Loucy (cell line): ENCODE measurements at regions not wholly inside any gene's neighbourhood (a gene's known extent, or its start where the extent isn't known, plus 50 kb on each side); places are given as distances from the start of the nearest gene placed in this dataset.

Experiments
- H2AFZ ChIP-seq: fragments of 200-600 bp; sonication (generic); 2 replicates; pipeline ENCODE4 v1.6.0; 2016; ENCODE audit warnings: antibody characterized with exemption, mild to moderate bottlenecking, low read length, moderate library complexity
- H3F3A ChIP-seq: fragments of 200-600 bp; 2 replicates; pipeline ENCODE4 v1.6.0; 2016; ENCODE audit warnings: antibody characterized with exemption, low read depth, mild to moderate bottlenecking
- H3K27me3 ChIP-seq: fragments of 200-600 bp; sonication (generic); 2 replicates; pipeline ENCODE4 v1.6.1; 2014; ENCODE audit warnings: low read length, mild to moderate bottlenecking; ENCODE audit not compliant: insufficient read depth, poor library complexity, severe bottlenecking
- H3K36me3 ChIP-seq: fragments of 200-600 bp; sonication (generic); 2 replicates; pipeline ENCODE4 v1.6.1; 2016; ENCODE audit warnings: low read length; ENCODE audit not compliant: insufficient read depth
- H3K4me1 ChIP-seq: fragments of 200-600 bp; sonication (generic); 2 replicates; pipeline ENCODE4 v1.5.1; 2014; ENCODE audit warnings: low read length, mild to moderate bottlenecking; ENCODE audit not compliant: insufficient read depth, poor library complexity, severe bottlenecking
- H3K4me2 ChIP-seq: fragments of 200-600 bp; sonication (generic); 2 replicates; pipeline ENCODE4 v1.6.0; 2014; ENCODE audit warnings: antibody characterized with exemption, low read length, low read depth, mild to moderate bottlenecking; ENCODE audit not compliant: poor library complexity, severe bottlenecking
- H3K4me3 ChIP-seq: fragments of 200-600 bp; sonication (generic); 2 replicates; pipeline ENCODE4 v1.5.1; 2014; ENCODE audit warnings: low read length, mild to moderate bottlenecking, mixed read lengths; ENCODE audit not compliant: poor library complexity, severe bottlenecking
- H3K79me2 ChIP-seq: fragments of 200-600 bp; sonication (generic); 2 replicates; pipeline ENCODE4 v1.6.1; 2014; ENCODE audit warnings: low read length; ENCODE audit not compliant: insufficient read depth
- H3K9ac ChIP-seq: fragments of 200-600 bp; sonication (generic); 2 replicates; pipeline ENCODE4 v1.6.0; 2014; ENCODE audit warnings: mild to moderate bottlenecking, low read depth, low read length, moderate library complexity; ENCODE audit not compliant: poor library complexity, severe bottlenecking
- H3K9me2 ChIP-seq: fragments of 200-600 bp; sonication (generic); replicated peaks from 2 replicates; pipeline ENCODE4 v1.6.1; 2016; ENCODE audit warnings: low read depth, low read length, mixed read lengths
- H3K9me3 ChIP-seq: fragments of 200-600 bp; sonication (generic); 2 replicates; pipeline ENCODE4 v1.6.1; 2014; ENCODE audit warnings: mild to moderate bottlenecking, antibody characterized with exemption, low read length, low read depth; ENCODE audit not compliant: insufficient read depth
- H4K20me1 ChIP-seq: fragments of 200-600 bp; sonication (generic); 2 replicates; pipeline ENCODE4 v1.6.0; 2014; ENCODE audit warnings: antibody characterized with exemption, low read length, mild to moderate bottlenecking; ENCODE audit not compliant: insufficient read depth, poor library complexity, severe bottlenecking
- CTCF ChIP-seq: fragments of 200-600 bp; sonication (generic); conservative IDR thresholded peaks from 2 replicates; pipeline ENCODE4 v1.5.1; 2014; ENCODE audit warnings: mild to moderate bottlenecking, antibody characterized with exemption, low read length
- EZH2phosphoT487 ChIP-seq: fragments of 200-600 bp; IDR thresholded peaks from 2 replicates; pipeline ENCODE4 v1.6.1; 2018; ENCODE audit warnings: antibody characterized with exemption, mild to moderate bottlenecking, moderate library complexity, borderline replicate concordance

- Histone ChIP-seq H3K79me2 (no peaks in the 10 kb centered on the region), H3K4me1 (no peaks in the 10 kb centered on the region), H3F3A (no peaks in the 10 kb centered on the region), H3K9me2 (no peaks in the 10 kb centered on the region), H3K9ac (no peak overlapping the region), H3K4me2 (no peak overlapping the region), H3K27me3 (no peaks in the 10 kb centered on the region), H4K20me1 (no peaks in the 10 kb centered on the region), H3K36me3 (no peaks in the 10 kb centered on the region), H3K9me3 (no peaks in the 10 kb centered on the region), H3K4me3 (no peak overlapping the region), H2AFZ (no peak overlapping the region)
- TF ChIP-seq CTCF, result no peak
- no peak for TF ChIP-seq EZH2phosphoT487
These were observed 70.3 kb upstream of the TGIF1 start for GRCh38 chr18:3379685-3380084.

GRCh38 chr18:3380384-3380961, 69.5 kb upstream of the TGIF1 start:
- H4K20me1 ChIP-seq, result no peaks in the 10 kb centered on the region
- no peak overlapping the region for H2AFZ ChIP-seq
- H3K9me3 ChIP-seq, result no peaks in the 10 kb centered on the region
- H3K4me3 ChIP-seq, result no peak overlapping the region
- H3K4me1 ChIP-seq, result no peaks in the 10 kb centered on the region
- TF ChIP-seq CTCF (no peak), EZH2phosphoT487 (no peak)
- H3K27me3 ChIP-seq, result no peaks in the 10 kb centered on the region
- H3F3A ChIP-seq, result no peaks in the 10 kb centered on the region
- H3K9ac ChIP-seq, result no peak overlapping the region
- H3K4me2 ChIP-seq, result no peak overlapping the region
- no peaks in the 10 kb centered on the region for H3K79me2 ChIP-seq
- no peaks in the 10 kb centered on the region for H3K9me2 ChIP-seq
- no peaks in the 10 kb centered on the region for H3K36me3 ChIP-seq

GRCh38 chr18:3383381-3383915, 66.5 kb upstream of the TGIF1 start:
- no peaks in the 10 kb centered on the region for H3K79me2 ChIP-seq
- H3F3A ChIP-seq, result no peaks in the 10 kb centered on the region
- no peaks in the 10 kb centered on the region for H3K27me3 ChIP-seq
- H3K4me2 ChIP-seq, result no peak overlapping the region
- no peaks in the 10 kb centered on the region for H3K4me1 ChIP-seq
- TF ChIP-seq EZH2phosphoT487 (no peak), CTCF (no peak)
- no peaks in the 10 kb centered on the region for H3K9me3 ChIP-seq
- no peak overlapping the region for H2AFZ ChIP-seq
- no peak overlapping the region for H3K4me3 ChIP-seq
- no peaks in the 10 kb centered on the region for H4K20me1 ChIP-seq
- no peaks in the 10 kb centered on the region for H3K36me3 ChIP-seq
- no peak overlapping the region for H3K9ac ChIP-seq
- no peaks in the 10 kb centered on the region for H3K9me2 ChIP-seq
